Medulla oblongata (tissue), 1 donor: ENCODE measurements at regions not wholly inside any gene's neighbourhood (a gene's known extent, or its start where the extent isn't known, plus 50 kb on each side); places are given as distances from the start of the nearest gene placed in this dataset.

Source experiments
- DNase-seq: peaks from one replicate; pipeline ENCODE4 v3.0.0-alpha.2; 2015; ENCODE audit errors: extremely low spot score

DNA sequence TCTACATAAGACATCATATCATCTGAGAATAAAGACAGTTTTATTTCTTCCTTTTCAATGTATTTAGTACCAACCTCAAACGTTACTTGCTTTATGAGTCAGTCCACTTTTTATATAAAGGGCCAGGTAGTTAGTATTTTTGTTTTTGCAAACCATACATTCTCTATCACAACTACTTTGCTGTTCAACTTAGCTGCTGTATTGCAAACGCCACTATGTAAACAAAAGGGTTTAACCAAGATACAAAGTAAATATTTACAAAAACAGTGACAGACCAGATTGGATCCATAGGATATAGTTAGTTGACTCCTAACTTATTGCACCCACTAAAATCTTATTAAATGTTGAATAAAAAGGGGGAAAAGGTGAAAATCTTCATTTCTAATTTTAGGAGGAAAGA is 87.7 kb upstream of the FOXG1 start:
- DNase-seq: no peak

DNA sequence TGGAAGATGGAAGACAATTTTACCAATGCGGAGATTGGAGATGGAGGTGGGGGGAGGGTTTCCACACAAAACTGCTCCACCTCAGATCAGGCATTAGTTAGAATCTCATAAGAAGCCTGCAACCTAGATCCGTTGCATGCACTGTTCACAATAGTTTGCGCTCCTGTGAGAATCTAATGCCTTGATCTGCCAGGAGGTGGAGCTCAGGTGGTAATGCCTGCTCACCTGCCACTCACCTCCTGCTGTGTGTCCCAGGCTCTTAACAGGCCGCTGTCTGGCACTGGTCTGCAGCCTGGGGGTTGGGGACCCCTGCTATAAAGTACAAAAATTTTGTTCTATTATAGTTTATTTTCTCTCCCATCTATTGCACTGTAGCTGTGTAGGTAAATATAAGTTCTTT is 84.9 kb upstream of the FOXG1 start:
- no peak for DNase-seq

DNA sequence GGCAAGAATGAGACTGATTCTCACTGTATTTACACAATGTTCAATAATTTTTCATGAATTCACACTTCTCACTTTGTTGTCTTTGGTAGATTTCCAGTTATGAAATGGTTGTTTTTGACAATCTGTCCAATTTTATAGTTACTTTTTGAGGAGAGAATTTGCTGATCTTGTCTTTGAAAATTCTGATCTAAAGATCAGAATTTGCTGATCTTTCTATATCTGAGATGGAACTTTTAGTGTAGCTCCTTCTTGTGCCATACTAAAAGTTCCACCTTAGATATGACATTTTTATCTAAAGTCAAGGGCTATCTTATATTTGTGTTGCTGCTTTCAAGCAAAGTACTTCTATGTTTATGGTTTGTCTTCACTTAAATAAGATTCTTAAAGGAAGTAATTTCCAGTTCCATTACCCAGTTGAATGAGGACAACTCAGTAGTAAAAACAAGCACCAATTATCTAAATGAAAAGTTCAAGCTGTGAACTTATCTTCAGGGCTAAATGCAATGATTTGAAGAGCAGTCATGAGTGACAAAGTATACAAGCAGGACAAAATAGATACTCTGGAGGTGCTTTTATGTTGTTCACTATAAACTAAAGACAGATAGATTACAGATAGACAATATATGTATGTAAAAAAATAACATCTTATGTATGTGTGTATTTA is 76.4 kb upstream of the FOXG1 start:
- DNase-seq: no peak

DNA sequence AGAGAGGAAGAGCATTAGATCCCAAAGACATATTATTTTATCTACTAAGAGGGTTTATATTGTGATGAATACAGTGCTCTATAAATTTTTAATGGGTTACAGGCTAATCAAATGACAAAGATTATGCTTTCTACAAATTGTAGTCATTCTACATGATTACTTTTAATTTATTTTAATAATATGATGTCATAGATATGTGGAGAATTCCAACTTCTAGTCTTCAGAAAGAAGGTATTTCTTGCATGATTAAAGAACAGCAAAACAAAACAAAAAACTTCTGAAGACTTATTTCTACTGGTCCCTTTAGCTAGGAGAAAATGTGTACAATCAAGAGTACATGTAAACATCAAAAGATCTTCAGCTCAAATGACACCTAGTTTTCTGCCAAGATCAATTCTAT is 71.5 kb upstream of the FOXG1 start:
- DNase-seq: no peak

- no peak for DNase-seq
Observed at GRCh38 chr14:28701733-28702132, 64.9 kb upstream of the FOXG1 start.

GRCh38 chr14:28703482-28703881 is 63.1 kb upstream of the FOXG1 start:
- DNase-seq: no peak

DNA sequence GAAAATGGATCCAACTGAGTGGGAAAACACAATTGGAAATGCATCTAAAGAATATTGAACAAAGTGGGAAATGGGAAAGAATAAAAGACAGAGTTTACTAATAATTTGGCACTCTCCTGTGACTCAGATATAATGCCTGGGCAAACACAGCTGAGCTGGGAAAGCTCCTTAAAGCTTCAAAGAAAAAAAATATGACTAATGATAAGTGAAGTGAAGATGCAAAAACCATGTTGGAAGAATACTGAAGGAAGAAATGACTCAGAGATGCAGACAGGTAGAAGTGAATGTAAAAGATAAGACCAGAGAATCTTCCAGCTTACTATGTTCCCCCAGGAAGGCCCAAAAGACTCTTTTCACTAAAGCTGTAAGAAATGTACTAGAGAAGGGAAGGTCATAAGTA is 62.4 kb upstream of the FOXG1 start:
- no peak for DNase-seq

GRCh38 chr14:28707814-28708213 is 58.8 kb upstream of the FOXG1 start:
- DNase-seq: no peak

GRCh38 chr14:28709571-28710305 is 56.8 kb upstream of the FOXG1 start:
- DNase-seq: no peak
